Panc1 (cell line): ENCODE measurements at regions not wholly inside any gene's neighbourhood (a gene's known extent, or its start where the extent isn't known, plus 50 kb on each side); places are given as distances from the start of the nearest gene placed in this dataset.

Source experiments
- CTCF ChIP-seq: fragments of 450-650 bp; IDR thresholded peaks from 2 replicates; pipeline ENCODE4 v1.5.1; 2017; ENCODE audit warnings: mild to moderate bottlenecking
- POLR2AphosphoS5 ChIP-seq: IDR thresholded peaks from 2 replicates; pipeline ENCODE4 v1.6.1; 2012; ENCODE audit warnings: mild to moderate bottlenecking, low read depth, low read length, moderate library complexity
- TCF7L2 ChIP-seq: IDR thresholded peaks from 2 replicates; pipeline ENCODE4 v1.6.1; 2011; ENCODE audit warnings: mild to moderate bottlenecking, low read depth, low read length, inconsistent platforms

GRCh38 chr5:116951219-116951618, 376.6 kb upstream of the SEMA6A start:
- TF ChIP-seq CTCF = no peak
- TF ChIP-seq TCF7L2 = no peak
- TF ChIP-seq POLR2AphosphoS5 = no peak
